Mesenchymal stem cell (in vitro differentiated cells and primary cell): ENCODE measurements at regions not wholly inside any gene's neighbourhood (a gene's known extent, or its start where the extent isn't known, plus 50 kb on each side); places are given as distances from the start of the nearest gene placed in this dataset.

Experiments
- DNase-seq: peaks from one replicate; pipeline ENCODE4 v3.0.0-alpha.2; 2013
- H2AFZ ChIP-seq: one replicate; pipeline ENCODE4 v1.6.1; 2013; ENCODE audit warnings: low read depth, mild to moderate bottlenecking, control low read depth, inconsistent platforms, low read length, moderate library complexity
- H2AK5ac ChIP-seq: 2 replicates; pipeline ENCODE4 v1.6.1; 2013; ENCODE audit warnings: low read length, moderate library complexity, mild to moderate bottlenecking, inconsistent platforms; ENCODE audit not compliant: severe bottlenecking
- H2BK120ac ChIP-seq: one replicate; pipeline ENCODE4 v1.6.1; 2013; ENCODE audit warnings: low read depth, mild to moderate bottlenecking, inconsistent platforms, low read length, moderate library complexity
- H2BK12ac ChIP-seq, 2 experiments: one replicate each; pipeline ENCODE4 v1.6.1; 2013; ENCODE audit warnings: inconsistent platforms in 2 of 2, low read length in 2 of 2, mild to moderate bottlenecking in 2 of 2, moderate library complexity in 2 of 2, control low read depth in 1 of 2
- H2BK15ac ChIP-seq: one replicate; pipeline ENCODE4 v1.6.1; 2013; ENCODE audit warnings: mild to moderate bottlenecking, low read depth, inconsistent platforms; ENCODE audit not compliant: poor library complexity, severe bottlenecking
- H2BK5ac ChIP-seq: 2 replicates; pipeline ENCODE4 v1.6.1; 2013; ENCODE audit warnings: low read depth, mild to moderate bottlenecking, low read length, control low read depth, inconsistent platforms; ENCODE audit not compliant: poor library complexity, severe bottlenecking
- H3K14ac ChIP-seq, 2 experiments: one replicate each; pipeline ENCODE4 v1.6.1; 2013; ENCODE audit warnings: inconsistent platforms in 2 of 2, low read length in 2 of 2, control low read depth in 1 of 2, mild to moderate bottlenecking in 1 of 2, moderate library complexity in 1 of 2
- H3K18ac ChIP-seq, 2 experiments: one replicate each; pipeline ENCODE4 v1.6.1; 2013; ENCODE audit warnings: inconsistent platforms in 2 of 2, low read length in 2 of 2, control low read depth in 1 of 2, low read depth in 1 of 2, mild to moderate bottlenecking in 1 of 2
- H3K23ac ChIP-seq, 2 experiments: one replicate each; pipeline ENCODE4 v1.6.1; 2013; ENCODE audit warnings: inconsistent platforms in 2 of 2, low read length in 2 of 2, mild to moderate bottlenecking in 2 of 2, moderate library complexity in 2 of 2, control low read depth in 1 of 2
- H3K27ac ChIP-seq: 2 replicates; pipeline ENCODE4 v1.5.1; 2013; ENCODE audit warnings: mild to moderate bottlenecking, moderate library complexity, low read length, control low read depth, inconsistent platforms; ENCODE audit not compliant: poor library complexity, severe bottlenecking
- H3K27me3 ChIP-seq, 2 experiments: 2 replicates each; pipeline versions ENCODE4 v1.6.1 to v1.7.0; 2013; ENCODE audit warnings: low read length in 2 of 2, mild to moderate bottlenecking in 2 of 2, moderate library complexity in 2 of 2, control low read depth in 1 of 2, inconsistent platforms in 1 of 2; ENCODE audit not compliant: control insufficient read depth in 1 of 2, insufficient read depth in 1 of 2
- H3K36me3 ChIP-seq, 2 experiments: 2 replicates each; pipeline versions ENCODE4 v1.6.1 to v1.7.0; 2013; ENCODE audit warnings: low read length in 2 of 2, control low read depth in 1 of 2, inconsistent platforms in 1 of 2, low read depth in 1 of 2, mild to moderate bottlenecking in 1 of 2; ENCODE audit not compliant: insufficient read depth in 2 of 2, control insufficient read depth in 1 of 2
- H3K4ac ChIP-seq, 2 experiments: one replicate each; pipeline ENCODE4 v1.6.1; 2013; ENCODE audit warnings: inconsistent platforms in 2 of 2, low read length in 2 of 2, mild to moderate bottlenecking in 2 of 2, moderate library complexity in 2 of 2, control low read depth in 1 of 2, low read depth in 1 of 2
- H3K4me1 ChIP-seq: 2 replicates; pipeline ENCODE4 v1.6.1; 2013; ENCODE audit warnings: low read depth, low read length, control low read depth; ENCODE audit not compliant: control insufficient read depth, insufficient read depth
- H3K4me2 ChIP-seq: 2 replicates; pipeline ENCODE4 v1.6.1; 2013; ENCODE audit warnings: low read length, mild to moderate bottlenecking, inconsistent platforms; ENCODE audit not compliant: poor library complexity, severe bottlenecking
- H3K4me3 ChIP-seq, 2 experiments: 2 replicates each; pipeline versions ENCODE4 v1.5.1 to v1.7.0; 2013; ENCODE audit warnings: low read length in 2 of 2, mild to moderate bottlenecking in 2 of 2, control low read depth in 1 of 2, low read depth in 1 of 2; ENCODE audit not compliant: insufficient read depth in 1 of 2
- H3K79me1 ChIP-seq: replicated peaks from 2 replicates; pipeline ENCODE4 v1.6.1; 2013; ENCODE audit warnings: mild to moderate bottlenecking, control low read depth, low read length, inconsistent platforms; ENCODE audit not compliant: poor library complexity, severe bottlenecking
- H3K9ac ChIP-seq: 2 replicates; pipeline ENCODE4 v1.7.0; 2013; ENCODE audit warnings: mild to moderate bottlenecking, low read length, moderate library complexity
- H3K9me3 ChIP-seq: 2 replicates; pipeline ENCODE4 v1.7.0; 2013; ENCODE audit warnings: mild to moderate bottlenecking, low read length; ENCODE audit not compliant: control insufficient read depth
- H4K8ac ChIP-seq: one replicate; pipeline ENCODE4 v1.6.1; 2013; ENCODE audit warnings: inconsistent platforms, mild to moderate bottlenecking, low read length, moderate library complexity
- H4K91ac ChIP-seq: one replicate; pipeline ENCODE4 v1.6.1; 2013; ENCODE audit warnings: mild to moderate bottlenecking, low read length, inconsistent platforms
- WGBS: methylation state at CpG from one replicate; pipeline ENCODE4 v1.1.7; 2013; ENCODE audit warnings: mixed read lengths; 5-methylcytosine and 5-hydroxymethylcytosine counted together

- no CpG with 5 or more reads among the region's 1 CpG for WGBS
- no peak overlapping the region for H3K18ac ChIP-seq
- H3K9ac ChIP-seq = no peak overlapping the region
- no peak overlapping the region for H3K27ac ChIP-seq
- no peak overlapping the region for H2BK120ac ChIP-seq
- no peak overlapping the region for H2BK12ac ChIP-seq
- H3K9me3 ChIP-seq = no peaks in the 10 kb centered on the region
- no peak overlapping the region for H2BK15ac ChIP-seq
- H3K4me3 ChIP-seq = no peak overlapping the region
- no peaks in the 10 kb centered on the region for H3K36me3 ChIP-seq
- H4K8ac ChIP-seq = no peak overlapping the region
- no peak overlapping the region for H2AK5ac ChIP-seq
- no peak overlapping the region for H2BK5ac ChIP-seq
- H3K27me3 ChIP-seq = no peaks in the 10 kb centered on the region
- H3K4ac ChIP-seq = no peak overlapping the region
- H4K91ac ChIP-seq = no peak overlapping the region
- no peak overlapping the region for H3K23ac ChIP-seq
- no peak overlapping the region for H2AFZ ChIP-seq
- H3K14ac ChIP-seq = no peak overlapping the region
- H3K4me2 ChIP-seq = no peak overlapping the region
- DNase-seq = no peak
- H3K4me1 ChIP-seq = peaks cover 1% of the 10 kb centered on the region
- H3K79me1 ChIP-seq = no peaks in the 10 kb centered on the region
These were observed 168.4 kb upstream of the DDX18 start for GRCh38 chr2:117646099-117646498.

GRCh38 chr2:117646872-117647271 is 167.6 kb upstream of the DDX18 start:
- Histone ChIP-seq H3K27ac (no peak overlapping the region), H3K18ac (no peak overlapping the region), H2BK12ac (no peak overlapping the region), H2BK120ac (no peak overlapping the region), H4K91ac (no peak overlapping the region), H3K4me3 (no peak overlapping the region), H3K9ac (no peak overlapping the region), H4K8ac (no peak overlapping the region), H2AK5ac (no peak overlapping the region), H3K23ac (no peak overlapping the region), H3K14ac (no peak overlapping the region), H3K79me1 (no peaks in the 10 kb centered on the region), H3K4me1 (peaks cover 1% of the 10 kb centered on the region), H3K4ac (no peak overlapping the region), H3K4me2 (no peak overlapping the region), H2BK5ac (no peak overlapping the region), H2BK15ac (no peak overlapping the region), H3K36me3 (no peaks in the 10 kb centered on the region), H3K9me3 (no peaks in the 10 kb centered on the region), H2AFZ (no peak overlapping the region), H3K27me3 (no peaks in the 10 kb centered on the region)
- no peak for DNase-seq
- WGBS = 78% methylated on average over 1 of the region's 1 CpG

- Histone ChIP-seq H2BK5ac (no peak overlapping the region), H2AK5ac (no peak overlapping the region), H2BK12ac (no peak overlapping the region), H3K4ac (no peak overlapping the region), H3K36me3 (no peaks in the 10 kb centered on the region), H3K4me3 (no peak overlapping the region), H3K9ac (no peak overlapping the region), H3K79me1 (no peaks in the 10 kb centered on the region), H3K27me3 (no peaks in the 10 kb centered on the region), H2BK15ac (no peak overlapping the region), H2AFZ (no peak overlapping the region), H3K9me3 (no peaks in the 10 kb centered on the region), H3K27ac (no peak overlapping the region), H3K4me2 (no peak overlapping the region), H3K23ac (no peak overlapping the region), H4K91ac (no peak overlapping the region), H2BK120ac (no peak overlapping the region), H3K14ac (no peak overlapping the region), H3K4me1 (no peaks in the 10 kb centered on the region), H3K18ac (no peak overlapping the region), H4K8ac (no peak overlapping the region)
- WGBS = 35% methylated on average over 4 of the region's 4 CpGs
- DNase-seq = no peak
These were observed 157.9 kb upstream of the DDX18 start for GRCh38 chr2:117656546-117656945.

GRCh38 chr2:117661619-117662018 is 152.9 kb upstream of the DDX18 start:
- H2BK12ac ChIP-seq = no peak overlapping the region
- H3K23ac ChIP-seq = no peak overlapping the region
- H3K4me1 ChIP-seq = no peaks in the 10 kb centered on the region
- H3K18ac ChIP-seq = no peak overlapping the region
- WGBS = 63% methylated on average over 4 of the region's 5 CpGs
- H3K4me2 ChIP-seq = no peak overlapping the region
- no peaks in the 10 kb centered on the region for H3K27me3 ChIP-seq
- no peak overlapping the region for H2BK5ac ChIP-seq
- no peak overlapping the region for H2AFZ ChIP-seq
- H3K14ac ChIP-seq = no peak overlapping the region
- no peak for DNase-seq
- H3K36me3 ChIP-seq = no peaks in the 10 kb centered on the region
- H3K4ac ChIP-seq = no peak overlapping the region
- no peak overlapping the region for H2AK5ac ChIP-seq
- no peak overlapping the region for H3K4me3 ChIP-seq
- no peak overlapping the region for H4K8ac ChIP-seq
- H3K9me3 ChIP-seq = no peaks in the 10 kb centered on the region
- no peak overlapping the region for H2BK15ac ChIP-seq
- no peak overlapping the region for H3K9ac ChIP-seq
- no peak overlapping the region for H4K91ac ChIP-seq
- no peak overlapping the region for H3K27ac ChIP-seq
- H2BK120ac ChIP-seq = no peak overlapping the region
- no peaks in the 10 kb centered on the region for H3K79me1 ChIP-seq
